Stomach (tissue), 4 donors: ENCODE measurements at regions not wholly inside any gene's neighbourhood (a gene's known extent, or its start where the extent isn't known, plus 50 kb on each side); places are given as distances from the start of the nearest gene placed in this dataset.

Experiments used
- EP300 ChIP-seq: sonication (generic); formaldehyde crosslinking; IDR thresholded peaks from one replicate; pipeline ENCODE4 v1.6.1; 2017; ENCODE audit warnings: antibody characterized with exemption
- POLR2A ChIP-seq, 4 donors: fragments of 450-650 bp; IDR thresholded peaks; one replicate each; pipeline ENCODE4 v1.6.1; 2016; ENCODE audit warnings: antibody characterized with exemption in 4 of 4, control low read depth in 2 of 4, mild to moderate bottlenecking in 1 of 4, moderate library complexity in 1 of 4
- TF ChIP-seq, protein P1 (sequence below), 7 experiments: fragments of 450-650 bp in 4 of 7; fragments of 200-600 bp in 3 of 7; sonication (generic) in 3 of 7; IDR thresholded peaks; one replicate each; pipeline ENCODE4 v1.5.1; 2016 to 2019; ENCODE audit warnings: antibody characterized with exemption in 7 of 7, control low read depth in 2 of 7, mild to moderate bottlenecking in 1 of 7

DNA sequence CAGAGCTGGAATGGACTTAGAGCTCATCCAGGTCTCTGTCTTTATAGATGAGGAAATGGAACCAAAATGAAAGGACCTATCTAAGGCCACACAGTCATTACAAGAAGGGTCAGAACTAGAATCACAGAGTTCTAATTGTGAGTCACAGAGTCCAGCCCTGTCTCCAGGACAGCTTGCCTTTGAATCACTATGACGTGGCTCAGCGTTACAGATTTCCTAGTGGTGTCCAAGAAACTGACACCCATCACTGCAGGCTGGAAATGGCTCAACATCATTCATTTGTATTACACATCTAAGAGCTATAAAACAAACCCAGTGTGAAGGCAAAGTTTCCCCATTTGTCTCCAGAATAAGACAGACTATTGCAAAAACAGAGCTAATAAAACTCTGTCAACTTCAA is 164.3 kb upstream of the SIX2 start:
- TF ChIP-seq, protein P1, sequence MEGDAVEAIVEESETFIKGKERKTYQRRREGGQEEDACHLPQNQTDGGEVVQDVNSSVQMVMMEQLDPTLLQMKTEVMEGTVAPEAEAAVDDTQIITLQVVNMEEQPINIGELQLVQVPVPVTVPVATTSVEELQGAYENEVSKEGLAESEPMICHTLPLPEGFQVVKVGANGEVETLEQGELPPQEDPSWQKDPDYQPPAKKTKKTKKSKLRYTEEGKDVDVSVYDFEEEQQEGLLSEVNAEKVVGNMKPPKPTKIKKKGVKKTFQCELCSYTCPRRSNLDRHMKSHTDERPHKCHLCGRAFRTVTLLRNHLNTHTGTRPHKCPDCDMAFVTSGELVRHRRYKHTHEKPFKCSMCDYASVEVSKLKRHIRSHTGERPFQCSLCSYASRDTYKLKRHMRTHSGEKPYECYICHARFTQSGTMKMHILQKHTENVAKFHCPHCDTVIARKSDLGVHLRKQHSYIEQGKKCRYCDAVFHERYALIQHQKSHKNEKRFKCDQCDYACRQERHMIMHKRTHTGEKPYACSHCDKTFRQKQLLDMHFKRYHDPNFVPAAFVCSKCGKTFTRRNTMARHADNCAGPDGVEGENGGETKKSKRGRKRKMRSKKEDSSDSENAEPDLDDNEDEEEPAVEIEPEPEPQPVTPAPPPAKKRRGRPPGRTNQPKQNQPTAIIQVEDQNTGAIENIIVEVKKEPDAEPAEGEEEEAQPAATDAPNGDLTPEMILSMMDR (IDR thresholded peaks at IDR 0.05) = no peak
- TF ChIP-seq POLR2A (IDR thresholded peaks at IDR 0.05) (no peak), EP300 (no peak)
